ENCODE measurements at regions not wholly inside any gene's neighbourhood (a gene's known extent, or its start where the extent isn't known, plus 50 kb on each side); places are given as distances from the start of the nearest gene placed in this dataset.
A peak's percentile ranks its signal among the peaks of the same experiment; 100 is the strongest.
"Not testable (repeated sequence)": the region's sequence is repeated elsewhere in the genome, so short reads cannot be mapped to it uniquely, and the experiment has no call there.

DNA sequence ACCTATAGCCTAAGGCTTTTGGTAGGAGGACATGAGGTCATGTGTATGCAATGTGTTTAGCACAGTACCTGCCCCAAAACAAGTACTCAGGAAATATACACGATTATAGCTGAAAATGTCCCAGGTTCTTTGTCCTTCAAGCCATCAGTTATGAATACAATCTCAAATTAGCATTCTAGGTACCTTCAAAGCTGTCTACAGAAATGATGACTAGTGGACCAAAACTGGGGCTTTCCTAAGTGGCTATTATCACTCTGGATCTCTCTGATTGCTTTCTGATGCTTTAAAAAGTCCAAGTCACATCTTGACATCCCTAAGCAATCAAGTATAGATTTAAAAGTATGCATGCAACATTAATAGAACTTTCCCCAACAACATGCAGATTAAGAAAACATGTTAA is 93.0 kb upstream of the SLIT3 start:
- no peak overlapping the region for H3K4me3 ChIP-seq (ENCODE audit: low read length)
- no peak for DNase-seq (ENCODE audit: low read depth)
- TF ChIP-seq, protein P1, sequence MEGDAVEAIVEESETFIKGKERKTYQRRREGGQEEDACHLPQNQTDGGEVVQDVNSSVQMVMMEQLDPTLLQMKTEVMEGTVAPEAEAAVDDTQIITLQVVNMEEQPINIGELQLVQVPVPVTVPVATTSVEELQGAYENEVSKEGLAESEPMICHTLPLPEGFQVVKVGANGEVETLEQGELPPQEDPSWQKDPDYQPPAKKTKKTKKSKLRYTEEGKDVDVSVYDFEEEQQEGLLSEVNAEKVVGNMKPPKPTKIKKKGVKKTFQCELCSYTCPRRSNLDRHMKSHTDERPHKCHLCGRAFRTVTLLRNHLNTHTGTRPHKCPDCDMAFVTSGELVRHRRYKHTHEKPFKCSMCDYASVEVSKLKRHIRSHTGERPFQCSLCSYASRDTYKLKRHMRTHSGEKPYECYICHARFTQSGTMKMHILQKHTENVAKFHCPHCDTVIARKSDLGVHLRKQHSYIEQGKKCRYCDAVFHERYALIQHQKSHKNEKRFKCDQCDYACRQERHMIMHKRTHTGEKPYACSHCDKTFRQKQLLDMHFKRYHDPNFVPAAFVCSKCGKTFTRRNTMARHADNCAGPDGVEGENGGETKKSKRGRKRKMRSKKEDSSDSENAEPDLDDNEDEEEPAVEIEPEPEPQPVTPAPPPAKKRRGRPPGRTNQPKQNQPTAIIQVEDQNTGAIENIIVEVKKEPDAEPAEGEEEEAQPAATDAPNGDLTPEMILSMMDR (conservative IDR thresholded peaks at IDR 0.05; ENCODE audit: low read depth, low read length) = no peak

DNA sequence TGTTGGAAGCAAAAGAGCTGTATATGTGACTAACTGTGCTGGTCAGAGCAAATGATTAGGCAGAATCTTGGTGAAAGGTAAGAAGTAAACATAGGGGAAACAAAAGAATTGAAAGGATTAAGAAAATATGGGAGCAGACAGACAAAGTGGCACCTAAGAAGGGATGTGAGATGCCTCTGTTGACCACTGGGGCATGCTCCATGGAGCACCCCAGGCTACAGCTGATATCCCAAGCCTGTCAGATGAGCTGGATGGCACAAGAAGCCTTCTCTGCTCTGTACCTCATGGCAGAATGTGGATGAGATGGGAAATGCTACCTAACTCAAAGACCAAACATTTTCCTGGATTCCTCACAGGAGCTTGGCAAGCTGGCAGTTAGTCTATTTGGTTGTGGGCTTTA is 89.3 kb upstream of the SLIT3 start:
- TF ChIP-seq, protein P1 (conservative IDR thresholded peaks at IDR 0.05; ENCODE audit: low read depth, low read length) = peak; percentile 8
- no peak overlapping the region for H3K4me3 ChIP-seq (ENCODE audit: low read length)
- no peak for DNase-seq (ENCODE audit: low read depth)

DNA sequence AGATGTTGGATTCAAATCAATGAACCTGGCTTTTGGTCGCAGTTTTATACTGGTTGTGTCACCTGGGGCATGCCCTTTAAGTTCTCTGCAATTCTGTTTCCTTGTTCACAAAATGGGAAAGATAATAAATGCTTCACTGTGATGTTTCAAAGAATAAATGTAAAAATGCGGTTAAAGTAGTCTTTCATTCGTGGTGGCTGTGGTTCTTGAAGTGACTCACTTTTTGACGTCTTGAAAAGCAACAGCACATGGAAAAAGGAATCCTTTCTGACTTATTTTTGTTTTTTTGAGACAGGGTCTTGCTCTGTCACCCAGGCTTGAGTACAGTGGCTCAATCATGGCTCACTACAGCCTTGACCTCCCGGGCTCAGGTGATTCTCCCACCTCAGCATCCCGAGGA is 88.4 kb upstream of the SLIT3 start:
- DNase-seq (ENCODE audit: low read depth) = no peak
- TF ChIP-seq, protein P1 (conservative IDR thresholded peaks at IDR 0.05; ENCODE audit: low read depth, low read length) = no peak
- no peak overlapping the region for H3K4me3 ChIP-seq (ENCODE audit: low read length)

DNA sequence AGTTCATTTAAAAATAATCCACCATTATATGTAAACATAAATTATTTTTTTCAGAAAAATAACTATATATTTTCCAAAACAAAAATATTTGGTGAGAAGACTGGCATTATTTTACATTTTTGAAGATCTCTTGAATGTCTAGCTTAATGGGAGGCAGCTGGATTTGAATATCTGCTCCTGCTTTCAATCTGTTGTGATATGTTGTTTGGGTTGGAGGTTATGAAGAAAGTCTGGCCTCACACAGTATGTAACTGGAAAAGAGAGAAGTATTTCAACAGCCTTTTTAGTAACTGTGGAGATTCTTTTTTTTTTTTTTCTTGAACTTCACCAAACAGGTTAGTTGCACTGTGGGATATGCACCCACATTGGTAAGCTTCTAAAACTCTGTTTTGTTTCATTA is 84.7 kb upstream of the SLIT3 start:
- TF ChIP-seq, protein P1 (conservative IDR thresholded peaks at IDR 0.05; ENCODE audit: low read depth, low read length) = no peak
- no peak for DNase-seq (ENCODE audit: low read depth)
- H3K4me3 ChIP-seq (ENCODE audit: low read length) = no peak overlapping the region

DNA sequence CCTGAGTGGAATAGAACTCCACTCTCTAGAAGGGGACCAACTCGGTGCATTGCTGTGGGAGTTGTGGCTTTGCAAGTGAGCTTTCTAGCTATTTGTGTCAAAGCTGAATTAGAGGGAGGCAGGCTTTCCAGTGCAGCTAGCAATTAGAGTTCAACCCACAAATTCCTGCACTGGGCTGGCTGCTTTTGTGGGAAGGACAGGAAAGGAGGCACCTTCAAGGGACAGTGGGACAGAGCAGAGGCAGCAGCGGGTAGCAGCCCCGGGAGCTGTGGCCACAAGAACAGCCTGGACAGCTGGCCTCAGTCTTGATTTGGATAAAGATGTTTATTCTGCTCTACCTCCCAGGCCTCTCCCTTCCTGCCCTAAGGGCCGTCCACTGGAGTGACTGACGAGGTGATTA is 83.7 kb upstream of the SLIT3 start:
- TF ChIP-seq, protein P1 (conservative IDR thresholded peaks at IDR 0.05; ENCODE audit: low read depth, low read length) = no peak
- no peak overlapping the region for H3K4me3 ChIP-seq (ENCODE audit: low read length)
- DNase-seq (ENCODE audit: low read depth) = no peak

DNA sequence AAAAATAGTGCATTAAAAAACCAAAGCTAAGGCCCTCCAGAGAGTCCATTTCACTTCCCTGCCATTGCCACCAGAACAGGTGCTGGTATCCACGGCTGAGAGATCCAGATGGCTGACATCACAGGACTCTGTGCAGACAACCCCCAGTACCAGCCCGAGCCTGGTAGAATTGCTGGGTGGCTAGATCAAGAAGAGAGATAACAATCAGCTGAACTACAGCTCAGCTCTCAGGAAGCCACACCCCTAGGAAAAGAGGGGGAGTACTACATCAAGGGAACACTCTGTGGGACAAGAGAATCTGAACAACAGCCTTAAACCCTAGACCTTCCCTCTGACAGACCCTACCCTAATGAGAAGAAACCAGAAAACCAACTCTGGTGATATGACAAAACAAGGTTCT is 73.8 kb upstream of the SLIT3 start:
- TF ChIP-seq, protein P1 (conservative IDR thresholded peaks at IDR 0.05; ENCODE audit: low read depth, low read length) = no peak
- H3K4me3 ChIP-seq (ENCODE audit: low read length) = no peak overlapping the region
- peak; percentile 83 for DNase-seq (ENCODE audit: low read depth)

DNA sequence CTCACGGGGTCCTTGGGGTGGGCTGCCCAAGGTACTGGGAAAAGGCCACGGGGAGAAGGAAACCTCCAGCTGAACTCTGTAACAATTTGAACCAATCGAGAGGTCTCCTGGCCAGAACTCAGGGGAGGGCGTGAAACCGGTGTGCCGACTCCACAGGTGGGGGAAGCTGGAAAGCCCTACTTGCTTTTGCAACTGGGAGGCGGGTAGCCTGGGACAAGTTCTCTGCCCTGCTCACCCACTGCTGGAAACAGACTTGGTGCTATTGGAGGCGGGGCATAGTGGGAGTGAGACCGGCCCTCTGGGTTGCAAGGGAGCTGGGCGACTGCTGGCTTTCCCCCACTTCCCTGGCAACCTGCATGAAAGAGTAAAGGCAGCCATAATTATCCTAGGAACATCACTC is 73.2 kb upstream of the SLIT3 start:
- DNase-seq (ENCODE audit: low read depth) = no peak
- no peak overlapping the region for H3K4me3 ChIP-seq (ENCODE audit: low read length)
- TF ChIP-seq, protein P1 (conservative IDR thresholded peaks at IDR 0.05; ENCODE audit: low read depth, low read length) = no peak

DNA sequence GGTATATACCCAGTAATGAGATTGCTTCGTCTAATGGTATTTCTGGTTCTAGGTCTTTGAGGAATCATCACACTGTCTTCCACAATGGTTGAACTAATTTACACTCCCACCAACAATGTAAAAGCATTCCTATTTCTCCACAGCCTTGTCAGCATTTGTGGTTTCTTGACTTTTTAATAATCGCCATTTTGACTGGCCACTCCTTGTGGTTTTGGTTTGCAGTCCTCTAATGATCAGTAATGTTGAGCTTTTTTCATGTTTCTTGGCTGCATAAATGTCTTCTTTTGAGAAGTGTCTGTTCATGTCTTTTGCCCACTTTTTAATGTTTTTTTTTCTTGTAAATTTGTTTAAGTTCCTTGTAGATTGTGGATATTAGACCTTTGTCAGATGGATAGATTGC is 70.9 kb upstream of the SLIT3 start:
- DNase-seq (ENCODE audit: low read depth) = not testable (repeated sequence)

More for the DNA sequence above, 70.9 kb upstream of the SLIT3 start:
- H3K4me3 ChIP-seq (ENCODE audit: low read length) = not testable (repeated sequence)
